Transverse colon (tissue), 3 donors: ENCODE measurements at regions not wholly inside any gene's neighbourhood (a gene's known extent, or its start where the extent isn't known, plus 50 kb on each side); places are given as distances from the start of the nearest gene placed in this dataset.

ENCODE experiments used
- CTCF ChIP-seq, 5 experiments: fragments of 200-600 bp in 3 of 5; fragments of 450-650 bp in 2 of 5; sonication (generic) in 3 of 5; IDR thresholded peaks; 1 replicate in 2 of 5; 2 replicates in 3 of 5; pipeline ENCODE4 v1.5.1; 2016 to 2017; ENCODE audit warnings: antibody characterized with exemption in 5 of 5, inconsistent platforms in 3 of 5, mild to moderate bottlenecking in 2 of 5, moderate library complexity in 1 of 5
- EP300 ChIP-seq: sonication (generic); formaldehyde crosslinking; IDR thresholded peaks from one replicate; pipeline ENCODE4 v1.6.1; 2017; ENCODE audit warnings: antibody characterized with exemption, low read depth
- POLR2A ChIP-seq: fragments of 450-650 bp; IDR thresholded peaks from one replicate; pipeline ENCODE4 v1.6.1; 2016; ENCODE audit warnings: antibody characterized with exemption, mild to moderate bottlenecking, moderate library complexity

- no peak for TF ChIP-seq POLR2A
- no peak for TF ChIP-seq CTCF (IDR thresholded peaks at IDR 0.05)
- TF ChIP-seq EP300: no peak
These were observed 116.8 kb upstream of the ST6GAL2 start for GRCh38 chr2:107002735-107003134.
